ENCODE measurements at regions not wholly inside any gene's neighbourhood (a gene's known extent, or its start where the extent isn't known, plus 50 kb on each side); places are given as distances from the start of the nearest gene placed in this dataset.

DNA sequence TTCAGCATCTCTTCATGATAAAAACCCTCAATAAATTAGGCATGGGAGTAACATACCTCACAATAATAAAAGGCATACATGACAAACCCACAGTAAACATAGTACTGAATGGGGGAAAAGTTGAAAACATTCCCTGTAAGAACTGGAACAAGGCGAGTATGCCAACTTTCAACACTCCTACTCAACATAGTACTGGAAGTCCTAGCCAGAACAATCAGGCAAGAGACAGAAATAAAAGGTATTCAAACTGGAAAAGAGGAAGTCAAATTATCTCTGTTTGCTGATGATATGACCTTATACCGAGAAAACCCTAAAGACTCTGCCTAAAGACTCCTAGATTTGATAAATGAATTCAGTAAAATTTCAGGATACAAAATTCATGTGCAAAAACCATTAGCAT, 167.6 kb downstream of the TMEM38B start:
- no peak for DNase-seq (ENCODE audit: low spot score)

DNA sequence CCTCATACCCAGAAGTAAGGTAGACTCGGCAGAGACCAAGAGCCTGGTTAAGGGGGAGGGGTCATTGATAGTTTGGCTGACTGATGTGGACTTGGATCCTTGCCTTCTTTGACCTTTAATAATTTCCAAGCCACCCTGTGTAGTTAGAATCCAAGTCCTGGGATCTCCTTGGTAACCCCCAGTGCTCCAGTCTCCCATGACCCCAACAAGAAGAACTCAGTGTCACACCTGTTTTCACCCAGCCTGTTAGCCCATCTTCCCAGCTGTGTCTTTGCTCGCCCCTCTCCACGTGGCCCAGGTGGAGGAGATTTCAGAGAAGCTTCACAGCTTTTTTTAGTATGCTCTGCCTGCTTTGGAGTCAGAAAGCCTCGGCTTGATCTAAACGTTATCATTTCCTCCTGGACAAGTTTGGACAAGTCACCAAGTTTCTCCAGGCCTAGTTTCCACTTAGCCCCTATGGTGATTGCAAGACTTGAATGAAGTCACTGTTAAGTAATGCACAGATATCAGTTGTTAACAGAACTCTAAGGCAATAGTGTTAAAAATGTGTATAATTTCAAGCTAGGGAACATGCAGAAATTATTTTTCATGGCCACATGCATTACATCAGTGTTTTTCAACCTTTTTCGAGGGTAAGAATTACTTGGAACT, 170.0 kb downstream of the TMEM38B start:
- no peak for DNase-seq (ENCODE audit: low spot score)

DNA sequence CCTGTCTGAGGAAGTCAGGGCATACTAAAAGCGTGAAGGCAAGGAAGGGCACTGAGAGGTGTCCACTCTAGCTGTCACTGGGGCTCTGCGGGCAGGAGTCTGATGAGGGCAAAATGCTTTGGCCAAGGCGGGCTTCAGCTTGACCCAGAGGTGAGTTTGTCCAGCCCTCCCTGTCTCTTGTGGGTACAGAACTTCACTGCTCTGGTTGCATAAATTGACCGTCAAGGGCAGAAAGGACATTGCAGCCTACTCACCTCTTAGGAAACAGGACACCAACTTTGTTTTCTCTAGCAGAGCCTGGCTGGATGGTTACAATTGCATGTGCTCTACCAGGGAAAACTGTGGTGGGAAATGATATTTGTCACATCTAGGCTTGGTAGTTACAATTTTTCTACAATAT, 170.9 kb downstream of the TMEM38B start:
- no peak for DNase-seq (ENCODE audit: low spot score)

DNA sequence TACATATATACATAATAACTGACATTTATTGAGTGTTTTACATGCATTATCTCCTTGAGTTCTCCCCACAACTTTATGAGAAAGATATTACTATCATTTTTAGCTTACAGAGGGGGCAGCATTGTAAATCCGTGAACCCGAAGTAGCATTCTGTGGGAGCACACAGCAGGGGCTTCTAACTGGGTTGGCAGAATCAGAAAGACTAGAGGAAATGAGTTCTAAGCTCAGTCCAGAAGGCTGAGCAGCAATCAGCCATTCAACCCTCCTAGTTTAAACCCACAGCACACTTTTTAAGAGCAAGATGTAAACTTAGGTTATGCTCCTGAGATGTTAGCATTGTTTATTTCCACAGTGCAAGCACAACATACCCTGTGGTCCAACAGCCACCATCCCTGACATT, 177.2 kb downstream of the TMEM38B start:
- DNase-seq (ENCODE audit: low spot score), result no peak

DNA sequence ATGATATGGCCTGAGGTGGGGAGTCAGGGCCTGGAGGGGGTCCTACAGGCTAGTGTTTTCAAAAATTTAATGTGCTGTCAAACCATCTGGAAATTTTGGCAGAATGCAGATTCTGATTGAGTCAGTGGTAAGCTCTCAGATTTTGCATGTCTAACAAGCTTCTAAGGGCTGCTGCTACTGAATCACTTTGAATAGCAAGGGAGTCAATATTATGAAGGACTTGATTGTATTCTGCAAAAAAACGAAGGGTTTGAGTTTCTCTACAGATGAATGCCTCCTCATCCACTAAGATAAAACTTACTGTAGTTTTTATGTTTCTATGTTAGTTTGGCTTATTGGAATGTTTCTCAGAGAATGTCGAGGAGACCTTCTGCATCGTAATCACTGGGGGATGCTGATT, 179.5 kb downstream of the TMEM38B start:
- DNase-seq (ENCODE audit: low spot score), result no peak

DNA sequence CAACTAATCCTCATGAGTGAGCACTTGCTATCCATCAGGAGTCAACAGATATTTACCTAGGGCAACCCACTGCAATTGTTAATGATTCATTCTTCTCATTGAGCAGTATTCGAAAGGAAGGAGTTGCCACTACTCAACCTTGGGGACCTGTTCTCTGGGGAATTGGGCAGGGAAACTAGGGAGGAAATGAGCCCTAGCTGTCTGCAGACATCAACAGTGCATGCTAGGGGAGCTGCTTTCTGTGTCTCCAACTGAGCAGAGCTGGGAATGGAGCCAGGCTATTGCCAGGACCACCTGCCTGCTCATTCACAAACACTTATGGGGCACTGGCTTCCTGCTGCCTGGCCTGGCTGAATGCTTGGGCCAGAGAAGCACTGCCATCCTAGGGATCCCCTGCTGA, 183.4 kb downstream of the TMEM38B start:
- no peak for DNase-seq (ENCODE audit: low spot score)

- no peak for DNase-seq (ENCODE audit: low spot score)
These were observed 184.8 kb downstream of the TMEM38B start for GRCh38 chr9:105879181-105879580.

- no peak for DNase-seq (ENCODE audit: low spot score)
These were observed 186.2 kb downstream of the TMEM38B start for GRCh38 chr9:105880517-105880916.

GRCh38 chr9:105881021-105881420, 186.7 kb downstream of the TMEM38B start:
- DNase-seq (ENCODE audit: low spot score), result no peak

- DNase-seq (ENCODE audit: low spot score), result peak; percentile 44
These were observed 187.5 kb downstream of the TMEM38B start for GRCh38 chr9:105881654-105882349.

- no peak for DNase-seq (ENCODE audit: low spot score)
These were observed 189.5 kb downstream of the TMEM38B start for GRCh38 chr9:105883847-105884246.

DNA sequence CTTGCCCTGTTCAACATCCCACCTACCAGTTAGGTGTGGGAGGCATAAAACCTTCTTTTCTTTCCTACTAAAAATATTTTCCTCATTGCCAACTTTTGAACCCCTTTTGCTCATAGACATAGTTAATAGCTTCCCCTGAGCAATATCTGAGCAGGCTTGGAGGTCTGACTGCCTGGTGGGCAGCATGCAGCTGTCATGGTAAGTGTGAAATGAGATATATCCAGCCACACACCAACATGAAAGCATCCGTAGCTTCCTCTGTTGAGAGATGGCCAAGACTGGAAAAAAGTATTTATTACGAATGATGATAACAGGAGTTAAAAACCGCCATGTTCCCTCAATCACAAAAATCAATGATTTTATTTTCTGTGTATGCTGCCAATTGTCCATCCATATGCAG, 190.1 kb downstream of the TMEM38B start:
- DNase-seq (ENCODE audit: low spot score), result no peak

DNA sequence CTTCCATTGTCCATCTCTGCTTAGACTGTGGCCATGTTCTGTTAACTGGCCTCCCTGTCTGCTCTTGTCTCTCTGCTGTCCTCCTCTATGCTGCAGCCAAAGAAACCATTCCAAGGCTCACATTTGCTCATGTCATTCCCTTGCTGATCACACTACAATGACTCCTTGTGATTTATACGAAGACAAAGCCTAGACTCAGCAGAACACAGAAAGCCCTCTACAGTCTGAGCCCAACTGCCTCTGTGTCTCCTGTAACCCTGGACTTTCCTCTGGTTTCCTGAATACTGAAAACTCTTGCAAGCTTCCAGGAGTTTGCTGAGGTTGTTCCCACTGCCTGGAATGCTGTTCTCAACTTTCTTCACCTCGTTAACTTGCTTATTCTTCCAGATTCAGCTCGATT, 191.8 kb downstream of the TMEM38B start:
- DNase-seq (ENCODE audit: low spot score), result no peak

- DNase-seq (ENCODE audit: low spot score), result no peak
These were observed 193.3 kb downstream of the TMEM38B start for GRCh38 chr9:105887679-105888078.

GRCh38 chr9:105890046-105890822, 195.9 kb downstream of the TMEM38B start:
- DNase-seq (ENCODE audit: low spot score), result no peak

DNA sequence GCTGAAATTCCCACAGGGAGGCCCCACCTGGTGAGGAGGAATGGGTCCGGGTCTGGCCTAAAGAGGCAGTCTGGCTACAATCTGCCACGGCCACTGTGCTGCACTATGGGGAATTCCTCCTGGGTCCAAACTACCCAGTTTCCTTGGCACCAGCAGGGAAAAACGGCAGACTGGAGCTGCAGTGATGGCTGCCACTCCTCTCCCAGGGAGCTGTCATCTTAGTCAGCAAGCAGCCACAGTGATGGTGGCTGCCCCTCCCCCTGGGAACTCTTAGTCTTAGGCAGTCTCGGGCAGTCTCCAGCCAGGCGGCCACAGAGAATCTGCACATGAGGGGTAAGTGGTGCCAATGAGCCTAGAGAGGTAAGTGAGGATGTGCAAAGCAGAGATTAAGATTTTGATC, 205.8 kb downstream of the TMEM38B start:
- DNase-seq (ENCODE audit: low spot score), result no peak

DNA sequence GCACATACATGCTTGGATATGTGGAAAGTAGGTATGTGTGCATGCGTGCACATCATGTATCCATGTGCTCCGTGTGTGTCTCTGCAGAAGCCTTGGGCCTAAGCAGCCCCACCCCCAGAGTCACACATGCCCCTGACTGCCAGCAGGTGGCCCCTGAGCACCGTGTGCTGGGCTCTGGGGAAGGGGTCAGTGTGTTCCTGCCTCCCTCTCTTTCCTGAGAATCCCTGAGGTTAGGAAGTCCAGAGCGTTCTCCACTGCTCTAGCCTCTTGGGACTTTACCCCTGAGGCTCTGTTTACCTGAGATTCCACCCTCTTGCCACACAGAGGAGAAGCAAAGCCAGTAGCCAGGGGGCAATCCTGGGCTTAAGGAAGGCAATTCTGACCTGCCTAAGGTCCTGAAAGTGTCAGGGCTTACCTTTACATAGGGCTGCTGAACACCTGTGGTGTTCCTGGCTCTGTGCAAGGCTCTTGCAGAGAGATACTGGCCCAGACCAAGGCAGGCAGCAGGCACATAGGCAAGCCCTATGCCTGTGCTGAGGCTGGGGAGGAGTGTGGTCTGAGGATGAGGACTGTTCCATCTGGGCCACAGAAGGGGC, 207.3 kb downstream of the TMEM38B start:
- DNase-seq (ENCODE audit: low spot score), result peak; percentile 81

GRCh38 chr9:105908069-105908468, 213.7 kb downstream of the TMEM38B start:
- DNase-seq (ENCODE audit: low spot score), result no peak

GRCh38 chr9:105911104-105911911, 217.0 kb downstream of the TMEM38B start:
- DNase-seq (ENCODE audit: low spot score), result peak; percentile 15

DNA sequence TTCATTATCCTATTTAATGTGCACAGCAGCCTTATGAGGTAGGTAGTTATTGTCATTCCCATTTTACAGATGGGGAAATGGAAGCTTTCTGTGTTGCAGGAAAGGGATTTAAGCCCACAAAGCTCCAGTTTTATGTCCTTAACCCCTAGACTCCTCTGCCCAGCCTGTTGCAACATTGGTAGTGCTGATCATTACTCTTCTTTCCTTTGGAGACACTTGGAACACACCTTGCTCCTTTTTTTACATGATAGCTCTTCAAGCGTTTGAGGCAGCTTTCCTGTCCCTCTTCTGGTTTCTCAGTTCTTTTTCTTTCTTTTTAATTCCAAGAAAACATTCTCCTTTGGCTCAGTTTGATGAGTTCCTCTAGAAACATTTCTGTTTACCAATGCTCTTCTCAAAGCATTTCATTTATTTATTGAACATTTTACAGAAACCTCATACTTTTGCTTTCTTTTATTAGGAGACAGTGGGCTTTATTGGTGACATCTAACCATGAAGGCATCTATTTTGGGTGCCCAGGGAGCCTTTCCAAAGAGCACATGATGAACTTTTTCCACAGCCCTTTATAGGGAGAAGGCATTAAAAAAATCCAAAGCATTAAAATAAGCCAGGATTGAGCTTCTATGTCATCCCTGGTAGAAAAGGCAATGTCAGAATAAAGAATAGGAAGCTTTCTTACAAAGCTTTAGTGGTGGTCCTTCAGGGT, 218.0 kb downstream of the TMEM38B start:
- no peak for DNase-seq (ENCODE audit: low spot score)

- peak; percentile 11 for DNase-seq (ENCODE audit: low spot score)
These were observed 218.6 kb downstream of the TMEM38B start for GRCh38 chr9:105912863-105913516.

Measured in HuH-7 (cell line).